HCT116 (cell line): ENCODE measurements at regions not wholly inside any gene's neighbourhood (a gene's known extent, or its start where the extent isn't known, plus 50 kb on each side); places are given as distances from the start of the nearest gene placed in this dataset.

Source experiments
- ATAC-seq: fragments of 200-7000 bp; cut with Tn5 transposase; 2 replicates; pipeline ENCODE4 v1.9.1; 2020; ENCODE audit warnings: mild to moderate bottlenecking, moderate library complexity
- BruUV-seq: library from RNA; stranded (reverse); fragments of 400-500 nt; replicated peaks from 2 replicates; lab custom pipeline; 2021; lab: Mats Ljungman, UMichigan
- CTCF ChIA-PET: fragments of 300-600 bp; sonication (Branson Sonifier 250); formaldehyde crosslinking; loops from one replicate; lab custom pipeline; 2021; ENCODE audit warnings: antibody characterized with exemption; lab: Charles Lee
- POLR2A ChIA-PET: fragments of 300-600, 350-600 bp; sonication (Branson Sonifier 250); formaldehyde crosslinking; loops from one replicate; lab custom pipeline; 2021; ENCODE audit warnings: antibody characterized with exemption; lab: Charles Lee
- RAD21 ChIA-PET, 2 experiments: fragments of 300-600 bp; sonication (Branson Sonifier 250); formaldehyde crosslinking; loops; one replicate each; lab custom pipeline; 2023; ENCODE audit warnings: low total read pairs in 2 of 2; ENCODE audit not compliant: uncharacterized antibody in 2 of 2, unreplicated experiment in 2 of 2, low non-redundant PET in 1 of 2; lab: Charles Lee
- DNase-seq: peaks from one replicate; pipeline ENCODE4 v3.0.0-alpha.2; 2010; ENCODE audit warnings: low read depth, low spot score
- H2AFZ ChIP-seq: fragments of 200-600 bp; shearing (Covaris generic), sonication (generic); 2 replicates; pipeline ENCODE4 v1.6.1; 2017; ENCODE audit warnings: low read depth, mixed run types, mixed read lengths, antibody characterized with exemption, low read length; ENCODE audit not compliant: poor library complexity, severe bottlenecking
- H3K27ac ChIP-seq: 2 replicates; pipeline ENCODE4 v1.5.1; 2012; ENCODE audit warnings: low read depth, low read length
- H3K27me3 ChIP-seq: fragments of 200-600 bp; sonication (generic); 2 replicates; pipeline ENCODE4 v1.6.1; 2016; ENCODE audit warnings: mixed run types, low read length, mixed read lengths; ENCODE audit not compliant: insufficient read depth
- H3K36me3 ChIP-seq, 2 experiments: fragments of 200-500 bp in 1 of 2; fragments of 200-600 bp in 1 of 2; sonication (Bioruptor generic) in 1 of 2; sonication (generic) in 1 of 2; 2 replicates each; pipeline versions ENCODE4 v1.5.1 to v1.6.1; 2014 to 2016; ENCODE audit warnings: low read length in 2 of 2, inconsistent platforms in 1 of 2, mixed read lengths in 1 of 2, mixed run types in 1 of 2; ENCODE audit not compliant: insufficient read depth in 2 of 2, control insufficient read depth in 1 of 2
- H3K4me1 ChIP-seq, 2 experiments: fragments of 200-600 bp in 1 of 2; sonication (generic) in 1 of 2; 2 replicates each; pipeline versions ENCODE4 v1.5.1 to v1.6.1; 2012 to 2017; ENCODE audit warnings: low read length in 2 of 2, inconsistent platforms in 1 of 2, mild to moderate bottlenecking in 1 of 2, mixed read lengths in 1 of 2, mixed run types in 1 of 2, moderate library complexity in 1 of 2; ENCODE audit not compliant: insufficient read depth in 2 of 2, control insufficient read depth in 1 of 2
- H3K4me2 ChIP-seq: fragments of 200-600 bp; sonication (generic); 2 replicates; pipeline ENCODE4 v1.6.1; 2017; ENCODE audit warnings: mixed run types, low read length, mixed read lengths
- H3K4me3 ChIP-seq, 2 experiments: fragments of 200-600 bp in 1 of 2; sonication (generic) in 1 of 2; replicated peaks in 1 of 2; 2 replicates each; pipeline ENCODE4 v1.5.1; 2011 to 2016; ENCODE audit warnings: low read length in 2 of 2, control low read depth in 1 of 2, low read depth in 1 of 2, mild to moderate bottlenecking in 1 of 2, mixed read lengths in 1 of 2, mixed run types in 1 of 2
- H3K79me2 ChIP-seq: fragments of 200-600 bp; sonication (generic); 2 replicates; pipeline ENCODE4 v1.6.1; 2017; ENCODE audit warnings: mild to moderate bottlenecking, mixed run types, low read length, moderate library complexity, mixed read lengths; ENCODE audit not compliant: insufficient read depth
- H3K9ac ChIP-seq: fragments of 200-600 bp; sonication (generic); 2 replicates; pipeline ENCODE4 v1.6.1; 2016; ENCODE audit warnings: low read length, mixed read lengths
- H3K9me2 ChIP-seq: fragments of 200-600 bp; sonication (generic), shearing (Covaris generic); 2 replicates; pipeline ENCODE4 v1.6.1; 2017; ENCODE audit warnings: mixed run types, mild to moderate bottlenecking, moderate library complexity; ENCODE audit not compliant: insufficient read depth
- H3K9me3 ChIP-seq, 2 experiments: fragments of 200-500 bp in 1 of 2; fragments of 200-600 bp in 1 of 2; sonication (Bioruptor generic) in 1 of 2; sonication (generic) in 1 of 2; 2 replicates each; pipeline ENCODE4 v1.6.1; 2014 to 2017; ENCODE audit warnings: low read length in 2 of 2, mixed read lengths in 2 of 2, inconsistent platforms in 1 of 2, low read depth in 1 of 2, mild to moderate bottlenecking in 1 of 2, mixed run types in 1 of 2, moderate library complexity in 1 of 2; ENCODE audit not compliant: control insufficient read depth in 1 of 2, insufficient read depth in 1 of 2
- H4K20me1 ChIP-seq: fragments of 200-600 bp; sonication (generic), shearing (Covaris generic); 2 replicates; pipeline ENCODE4 v1.6.1; 2017; ENCODE audit warnings: mixed run types, mild to moderate bottlenecking, moderate library complexity; ENCODE audit not compliant: insufficient read depth
- ELF1 ChIP-seq: IDR thresholded peaks from 2 replicates; pipeline ENCODE4 v1.6.1; 2012; ENCODE audit warnings: low read depth, borderline replicate concordance
- EZH2 ChIP-seq: fragments of 200-600 bp; sonication (generic); IDR thresholded peaks from 2 replicates; pipeline ENCODE4 v1.6.1; 2017; ENCODE audit warnings: antibody characterized with exemption, mixed run types
- EZH2phosphoT487 ChIP-seq: fragments of 200-600 bp; IDR thresholded peaks from 2 replicates; pipeline ENCODE4 v1.6.1; 2018; ENCODE audit warnings: antibody characterized with exemption, borderline replicate concordance
- POLR2A ChIP-seq: IDR thresholded peaks from 2 replicates; pipeline ENCODE4 v1.7.0; 2011; ENCODE audit warnings: borderline replicate concordance; ENCODE audit not compliant: insufficient read depth, insufficient read length; ENCODE audit errors: extremely low read depth
- RAD21 ChIP-seq: IDR thresholded peaks from 2 replicates; pipeline ENCODE4 v1.6.1; 2012; ENCODE audit warnings: low read depth, mild to moderate bottlenecking
- SP1 ChIP-seq: IDR thresholded peaks from 2 replicates; pipeline ENCODE4 v1.6.1; 2012; ENCODE audit warnings: low read depth
- TCF7L2 ChIP-seq: IDR thresholded peaks from 2 replicates; pipeline ENCODE4 v1.7.0; 2011; ENCODE audit warnings: borderline replicate concordance, inconsistent platforms; ENCODE audit not compliant: insufficient read depth, insufficient read length; ENCODE audit errors: extremely low read depth
- YY1 ChIP-seq: IDR thresholded peaks from 2 replicates; pipeline ENCODE4 v1.6.1; 2011; ENCODE audit warnings: low read length, low read depth, moderate library complexity, mild to moderate bottlenecking; ENCODE audit not compliant: insufficient replicate concordance; ENCODE audit errors: extremely low read depth
- intact Hi-C: fragments of 100-400 bp; cut with micrococcal nuclease; formaldehyde crosslinking; loops from 2 replicates; pipeline ENCODE4 v1.10.0; 2022
- TF ChIP-seq, protein P1 (sequence below): IDR thresholded peaks from 2 replicates; pipeline ENCODE4 v1.6.1; 2011; ENCODE audit warnings: mild to moderate bottlenecking, low read length, moderate library complexity; ENCODE audit not compliant: insufficient replicate concordance; ENCODE audit errors: extremely low read depth
- TF ChIP-seq, protein P2 (sequence below): IDR thresholded peaks from 2 replicates; pipeline ENCODE4 v1.6.1; 2012
- TF ChIP-seq, protein P3 (sequence below), 3 experiments: fragments of 200-600 bp in 1 of 3; sonication (generic) in 1 of 3; IDR thresholded peaks in 2 of 3; conservative IDR thresholded peaks in 1 of 3; 2 replicates each; pipeline ENCODE4 v1.5.1; 2012 to 2017; ENCODE audit warnings: low read depth in 2 of 3, low read length in 2 of 3, antibody characterized with exemption in 1 of 3, borderline replicate concordance in 1 of 3, control low read depth in 1 of 3, mild to moderate bottlenecking in 1 of 3, mixed read lengths in 1 of 3, mixed run types in 1 of 3, moderate library complexity in 1 of 3; ENCODE audit not compliant: insufficient read depth in 1 of 3

DNA sequence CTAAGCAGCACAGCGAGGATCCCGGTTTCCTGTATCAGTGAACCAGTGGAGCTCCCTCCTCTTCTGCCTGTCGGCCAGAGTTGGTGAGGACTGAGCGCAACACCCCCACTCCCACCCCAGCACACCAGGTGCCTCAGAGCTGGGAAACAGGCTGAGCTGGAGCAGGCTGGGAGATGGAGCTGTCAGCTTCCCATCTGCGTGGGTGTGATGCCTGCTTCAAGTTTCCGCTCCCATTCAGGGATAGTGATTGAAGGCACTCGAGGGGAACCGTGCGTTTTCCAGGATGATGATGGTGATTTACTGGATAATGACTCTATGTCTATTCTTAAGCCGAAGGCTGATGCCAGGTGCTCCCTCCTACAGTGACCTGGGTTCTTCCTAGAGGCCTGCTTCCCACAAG lies 144.5 kb downstream of the TMEM132E start:
- Histone ChIP-seq H3K36me3 (no peaks in the 10 kb centered on the region), H3K27ac (no peak overlapping the region), H3K4me1 (peaks cover 0 to 28% of the 10 kb centered on the region in 2 experiments; a peak in 3 of 4 replicates), H2AFZ (no peak overlapping the region), H3K9me2 (no peaks in the 10 kb centered on the region), H3K79me2 (no peaks in the 10 kb centered on the region), H3K9ac (no peak overlapping the region), H3K27me3 (peaks cover 30% of the 10 kb centered on the region), H3K9me3 (no peaks in the 10 kb centered on the region), H3K4me2 (no peak overlapping the region), H4K20me1 (no peaks in the 10 kb centered on the region), H3K4me3 (no peak overlapping the region)
- ChIA-PET RAD21 (no interaction called here), CTCF (no interaction called here), POLR2A (interaction anchor here (0.6 kb wide), 1 partner anchor 1821 kb away, joined by 4 read pairs; the partner anchor contains the start of gene GGNBP2)
- intact Hi-C loops: no loop called here
- no peak for ATAC-seq
- TF ChIP-seq TCF7L2 (no peak), SP1 (no peak), ELF1 (no peak), POLR2A (no peak), YY1 (no peak), RAD21 (no peak), EZH2phosphoT487 (no peak), EZH2 (no peak)
- TF ChIP-seq, protein P1, sequence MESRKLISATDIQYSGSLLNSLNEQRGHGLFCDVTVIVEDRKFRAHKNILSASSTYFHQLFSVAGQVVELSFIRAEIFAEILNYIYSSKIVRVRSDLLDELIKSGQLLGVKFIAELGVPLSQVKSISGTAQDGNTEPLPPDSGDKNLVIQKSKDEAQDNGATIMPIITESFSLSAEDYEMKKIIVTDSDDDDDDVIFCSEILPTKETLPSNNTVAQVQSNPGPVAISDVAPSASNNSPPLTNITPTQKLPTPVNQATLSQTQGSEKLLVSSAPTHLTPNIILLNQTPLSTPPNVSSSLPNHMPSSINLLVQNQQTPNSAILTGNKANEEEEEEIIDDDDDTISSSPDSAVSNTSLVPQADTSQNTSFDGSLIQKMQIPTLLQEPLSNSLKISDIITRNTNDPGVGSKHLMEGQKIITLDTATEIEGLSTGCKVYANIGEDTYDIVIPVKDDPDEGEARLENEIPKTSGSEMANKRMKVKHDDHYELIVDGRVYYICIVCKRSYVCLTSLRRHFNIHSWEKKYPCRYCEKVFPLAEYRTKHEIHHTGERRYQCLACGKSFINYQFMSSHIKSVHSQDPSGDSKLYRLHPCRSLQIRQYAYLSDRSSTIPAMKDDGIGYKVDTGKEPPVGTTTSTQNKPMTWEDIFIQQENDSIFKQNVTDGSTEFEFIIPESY: no peak
- TF ChIP-seq, protein P2, sequence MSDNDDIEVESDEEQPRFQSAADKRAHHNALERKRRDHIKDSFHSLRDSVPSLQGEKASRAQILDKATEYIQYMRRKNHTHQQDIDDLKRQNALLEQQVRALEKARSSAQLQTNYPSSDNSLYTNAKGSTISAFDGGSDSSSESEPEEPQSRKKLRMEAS: no peak
- TF ChIP-seq, protein P3, sequence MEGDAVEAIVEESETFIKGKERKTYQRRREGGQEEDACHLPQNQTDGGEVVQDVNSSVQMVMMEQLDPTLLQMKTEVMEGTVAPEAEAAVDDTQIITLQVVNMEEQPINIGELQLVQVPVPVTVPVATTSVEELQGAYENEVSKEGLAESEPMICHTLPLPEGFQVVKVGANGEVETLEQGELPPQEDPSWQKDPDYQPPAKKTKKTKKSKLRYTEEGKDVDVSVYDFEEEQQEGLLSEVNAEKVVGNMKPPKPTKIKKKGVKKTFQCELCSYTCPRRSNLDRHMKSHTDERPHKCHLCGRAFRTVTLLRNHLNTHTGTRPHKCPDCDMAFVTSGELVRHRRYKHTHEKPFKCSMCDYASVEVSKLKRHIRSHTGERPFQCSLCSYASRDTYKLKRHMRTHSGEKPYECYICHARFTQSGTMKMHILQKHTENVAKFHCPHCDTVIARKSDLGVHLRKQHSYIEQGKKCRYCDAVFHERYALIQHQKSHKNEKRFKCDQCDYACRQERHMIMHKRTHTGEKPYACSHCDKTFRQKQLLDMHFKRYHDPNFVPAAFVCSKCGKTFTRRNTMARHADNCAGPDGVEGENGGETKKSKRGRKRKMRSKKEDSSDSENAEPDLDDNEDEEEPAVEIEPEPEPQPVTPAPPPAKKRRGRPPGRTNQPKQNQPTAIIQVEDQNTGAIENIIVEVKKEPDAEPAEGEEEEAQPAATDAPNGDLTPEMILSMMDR (IDR thresholded peaks at IDR 0.05 in 2 of 3, conservative IDR thresholded peaks at IDR 0.05 in 1 of 3; ENCODE audit: borderline replicate concordance in 1 of 3, insufficient read depth in 1 of 3, low read depth in 2 of 3, low read length in 2 of 3): no peak
- no peak for DNase-seq
- no TSS peak for BruUV-seq
